Neuronal stem cell (in vitro differentiated cells): ENCODE measurements at regions not wholly inside any gene's neighbourhood (a gene's known extent, or its start where the extent isn't known, plus 50 kb on each side); places are given as distances from the start of the nearest gene placed in this dataset.
A peak's percentile ranks its signal among the peaks of the same experiment; 100 is the strongest.

Experiments used
- DNase-seq: peaks from one replicate; pipeline ENCODE4 v3.0.0-alpha.2; 2013; ENCODE audit warnings: low spot score
- H2AFZ ChIP-seq: one replicate; pipeline ENCODE4 v1.6.1; 2013; ENCODE audit warnings: mild to moderate bottlenecking, low read length, inconsistent platforms
- H2AK5ac ChIP-seq: 2 replicates; pipeline ENCODE4 v1.6.1; 2013; ENCODE audit warnings: low read depth, mild to moderate bottlenecking, inconsistent platforms, low read length, moderate library complexity, mixed read lengths
- H2BK120ac ChIP-seq: 2 replicates; pipeline ENCODE4 v1.6.1; 2013; ENCODE audit warnings: low read depth, mild to moderate bottlenecking, inconsistent platforms, low read length, moderate library complexity, mixed read lengths
- H2BK12ac ChIP-seq: one replicate; pipeline ENCODE4 v1.6.1; 2013; ENCODE audit warnings: low read length, inconsistent platforms
- H2BK15ac ChIP-seq: 2 replicates; pipeline ENCODE4 v1.6.1; 2013; ENCODE audit warnings: mild to moderate bottlenecking, low read length, inconsistent platforms, mixed read lengths
- H2BK5ac ChIP-seq: one replicate; pipeline ENCODE4 v1.6.1; 2013; ENCODE audit warnings: inconsistent platforms, mild to moderate bottlenecking, low read length, moderate library complexity
- H3K14ac ChIP-seq: one replicate; pipeline ENCODE4 v1.6.1; 2013; ENCODE audit warnings: low read length, inconsistent platforms
- H3K18ac ChIP-seq: 2 replicates; pipeline ENCODE4 v1.6.1; 2013; ENCODE audit warnings: low read length, inconsistent platforms
- H3K23ac ChIP-seq: 2 replicates; pipeline ENCODE4 v1.6.1; 2013; ENCODE audit warnings: low read depth, mild to moderate bottlenecking, mixed read lengths, low read length, inconsistent platforms; ENCODE audit not compliant: poor library complexity
- H3K27ac ChIP-seq: replicated peaks from 3 replicates; pipeline ENCODE4 v1.5.1; 2013; ENCODE audit warnings: low read length, inconsistent platforms
- H3K27me3 ChIP-seq, 3 experiments: 2 replicates each; pipeline ENCODE4 v1.6.1; 2013; ENCODE audit warnings: low read length in 3 of 3, mild to moderate bottlenecking in 2 of 3, inconsistent platforms in 1 of 3, low read depth in 1 of 3, mixed read lengths in 1 of 3, moderate library complexity in 1 of 3; ENCODE audit not compliant: control insufficient read depth in 3 of 3, insufficient read depth in 3 of 3
- H3K36me3 ChIP-seq, 2 donors: replicated peaks in 1 of 2; 2 replicates each; pipeline ENCODE4 v1.6.1; 2013; ENCODE audit warnings: low read length in 2 of 2; ENCODE audit not compliant: control insufficient read depth in 2 of 2, insufficient read depth in 2 of 2
- H3K4ac ChIP-seq: 2 replicates; pipeline ENCODE4 v1.6.1; 2013; ENCODE audit warnings: inconsistent platforms, mild to moderate bottlenecking, low read length, moderate library complexity
- H3K4me1 ChIP-seq, 2 donors: 1 replicate in 1 of 2; 2 replicates in 1 of 2; pipeline ENCODE4 v1.6.1; 2013; ENCODE audit warnings: low read length in 2 of 2, low read depth in 1 of 2; ENCODE audit not compliant: control insufficient read depth in 2 of 2, insufficient read depth in 1 of 2
- H3K4me2 ChIP-seq: one replicate; pipeline ENCODE4 v1.6.1; 2013; ENCODE audit warnings: mild to moderate bottlenecking, low read length, inconsistent platforms; ENCODE audit not compliant: insufficient read depth, poor library complexity, severe bottlenecking
- H3K4me3 ChIP-seq, 2 donors: 2 replicates each; pipeline ENCODE4 v1.5.1; 2013; ENCODE audit warnings: low read length in 2 of 2, mild to moderate bottlenecking in 2 of 2, inconsistent platforms in 1 of 2, moderate library complexity in 1 of 2
- H3K79me1 ChIP-seq: one replicate; pipeline ENCODE4 v1.6.1; 2013; ENCODE audit warnings: low read depth, mild to moderate bottlenecking, inconsistent platforms, low read length, moderate library complexity
- H3K9ac ChIP-seq: one replicate; pipeline ENCODE4 v1.6.1; 2013; ENCODE audit warnings: mild to moderate bottlenecking, low read depth, low read length, inconsistent platforms; ENCODE audit not compliant: poor library complexity
- H3K9me3 ChIP-seq, 2 donors: replicated peaks in 1 of 2; 2 replicates each; pipeline versions ENCODE3 to v1.6.1; 2013; ENCODE audit warnings: low read length in 2 of 2, mild to moderate bottlenecking in 2 of 2, inconsistent platforms in 1 of 2, low read depth in 1 of 2, mixed read lengths in 1 of 2, moderate library complexity in 1 of 2; ENCODE audit not compliant: control insufficient read depth in 2 of 2, insufficient read depth in 1 of 2
- H4K8ac ChIP-seq: one replicate; pipeline ENCODE4 v1.6.1; 2013; ENCODE audit warnings: low read depth, mild to moderate bottlenecking, inconsistent platforms, low read length, moderate library complexity
- H4K91ac ChIP-seq: one replicate; pipeline ENCODE4 v1.6.1; 2013; ENCODE audit warnings: low read length, low read depth, mild to moderate bottlenecking, inconsistent platforms; ENCODE audit not compliant: poor library complexity
- whole genome bisulfite sequencing, 2 donors: extraction: QIAGEN DNeasy Blood & Tissue Kit; methylation state at CpG; one replicate each; pipeline ENCODE4 v1.1.7; 2013; ENCODE audit warnings: missing lambda C conversion rate in 2 of 2, mixed read lengths in 1 of 2; ENCODE audit not compliant: insufficient read length in 2 of 2, insufficient replicate concordance in 1 of 2; ENCODE audit errors: extremely low coverage in 2 of 2; 5-methylcytosine and 5-hydroxymethylcytosine counted together

DNA sequence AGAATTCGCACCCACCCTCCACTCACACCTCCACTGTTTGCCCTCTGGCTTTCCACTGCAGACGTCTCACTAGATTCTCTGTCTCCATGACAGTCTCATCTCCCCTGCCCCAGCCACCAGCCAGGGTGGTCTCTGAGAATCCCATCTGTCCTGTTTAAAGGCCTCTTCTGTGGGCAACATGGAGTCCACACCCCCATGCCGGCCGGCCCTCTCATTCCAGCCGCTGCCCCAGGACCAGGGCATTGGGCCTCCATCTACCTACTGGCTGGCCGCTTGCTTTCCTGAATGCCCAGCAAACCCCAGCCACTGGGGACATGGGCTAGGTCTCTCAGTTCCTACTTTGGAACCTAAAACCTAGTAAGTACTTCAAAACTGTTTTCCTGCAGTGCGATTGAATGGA is 65.6 kb upstream of the RUFY1 start:
- Histone ChIP-seq H4K91ac (no peak overlapping the region), H3K79me1 (no peaks in the 10 kb centered on the region), H2BK120ac (no peak overlapping the region), H2AFZ (no peak overlapping the region), H3K9ac (no peak overlapping the region), H2AK5ac (no peak overlapping the region), H2BK12ac (no peak overlapping the region), H4K8ac (peak overlapping the region; percentile 50), H3K4ac (no peak overlapping the region), H3K14ac (no peak overlapping the region), H3K27me3 (no peaks in the 10 kb centered on the region), H3K27ac (no peak overlapping the region), H3K4me3 (no peak overlapping the region), H2BK5ac (no peak overlapping the region), H3K9me3 (no peaks in the 10 kb centered on the region), H2BK15ac (no peak overlapping the region), H3K36me3 (no peaks in the 10 kb centered on the region), H3K4me1 (peaks cover 0 to 5% of the 10 kb centered on the region in 2 donors), H3K18ac (peak overlapping the region; percentile 53), H3K4me2 (no peak overlapping the region), H3K23ac (peak overlapping the region; percentile 20)
- WGBS, 2 donors, result no CpG with 5 or more reads among the region's 7 CpGs
- DNase-seq, result no peak

DNA sequence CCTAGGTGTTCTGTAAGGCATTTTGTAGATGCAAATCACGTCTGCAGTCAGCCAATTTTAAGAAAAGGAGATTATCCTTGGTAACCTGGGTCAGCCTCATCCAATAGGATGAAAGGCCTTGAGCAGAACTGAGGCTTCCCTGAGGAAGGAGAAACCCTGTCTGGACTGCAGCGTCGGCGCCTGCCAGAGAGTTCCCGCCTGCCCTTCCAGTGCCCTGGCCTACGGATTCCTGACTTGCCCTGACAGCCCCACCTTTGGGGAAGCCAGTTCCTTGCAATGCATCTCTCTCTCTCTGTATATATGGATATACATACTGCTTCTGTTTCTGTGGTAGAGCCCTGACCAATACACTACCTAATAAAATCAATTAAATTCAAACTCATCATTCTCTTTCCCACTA is 66.2 kb upstream of the RUFY1 start:
- H3K4me3 ChIP-seq, result no peak overlapping the region
- H3K79me1 ChIP-seq, result no peaks in the 10 kb centered on the region
- no peak overlapping the region for H2BK15ac ChIP-seq
- H3K4ac ChIP-seq, result no peak overlapping the region
- no peak overlapping the region for H3K14ac ChIP-seq
- no peaks in the 10 kb centered on the region for H3K36me3 ChIP-seq
- no peak overlapping the region for H3K23ac ChIP-seq
- H3K4me1 ChIP-seq, result peaks cover 0 to 5% of the 10 kb centered on the region in 2 donors
- no peaks in the 10 kb centered on the region for H3K27me3 ChIP-seq
- WGBS, 2 donors, result no CpG with 5 or more reads among the region's 6 CpGs
- no peak overlapping the region for H2BK120ac ChIP-seq
- H3K4me2 ChIP-seq, result no peak overlapping the region
- H2AFZ ChIP-seq, result no peak overlapping the region
- H2AK5ac ChIP-seq, result no peak overlapping the region
- H3K9ac ChIP-seq, result no peak overlapping the region
- no peak overlapping the region for H2BK5ac ChIP-seq
- H3K9me3 ChIP-seq, result no peaks in the 10 kb centered on the region
- no peak overlapping the region for H2BK12ac ChIP-seq
- no peak overlapping the region for H4K8ac ChIP-seq
- H3K27ac ChIP-seq, result no peak overlapping the region
- H4K91ac ChIP-seq, result no peak overlapping the region
- DNase-seq, result no peak
- no peak overlapping the region for H3K18ac ChIP-seq

DNA sequence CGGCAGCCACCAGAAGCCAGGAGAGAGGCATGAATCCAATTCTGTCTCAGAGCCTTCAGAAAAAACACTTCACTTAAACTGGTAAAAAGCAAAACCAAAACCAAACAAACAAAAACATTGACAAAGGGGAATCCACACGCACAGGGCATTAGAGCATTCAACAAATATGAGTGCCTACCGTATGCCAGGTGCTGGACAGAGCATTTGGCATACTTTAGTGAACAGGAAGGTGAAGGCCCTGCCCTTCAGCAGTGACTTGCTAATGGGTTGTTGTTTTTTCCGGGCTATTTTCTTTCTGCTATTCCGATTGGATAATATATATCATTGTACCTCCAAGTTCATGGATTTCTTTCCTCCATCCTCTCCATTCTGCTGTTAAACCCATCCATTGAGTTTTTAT is 71.7 kb upstream of the RUFY1 start:
- H3K79me1 ChIP-seq, result no peaks in the 10 kb centered on the region
- H2AK5ac ChIP-seq, result no peak overlapping the region
- H2BK15ac ChIP-seq, result no peak overlapping the region
- no peak overlapping the region for H2AFZ ChIP-seq
- H3K27me3 ChIP-seq, result no peaks in the 10 kb centered on the region
- H3K27ac ChIP-seq, result no peak overlapping the region
- peaks cover 0 to 5% of the 10 kb centered on the region in 2 donors for H3K4me1 ChIP-seq
- no peak for DNase-seq
- H3K4ac ChIP-seq, result no peak overlapping the region
- no CpG with 5 or more reads among the region's 5 CpGs for WGBS, 2 donors
- no peak overlapping the region for H4K8ac ChIP-seq
- no peak overlapping the region for H3K18ac ChIP-seq
- no peak overlapping the region for H3K14ac ChIP-seq
- H3K23ac ChIP-seq, result no peak overlapping the region
- no peak overlapping the region for H3K4me2 ChIP-seq
- no peak overlapping the region for H2BK5ac ChIP-seq
- H3K36me3 ChIP-seq, result no peaks in the 10 kb centered on the region
- no peaks in the 10 kb centered on the region for H3K9me3 ChIP-seq
- no peak overlapping the region for H4K91ac ChIP-seq
- H2BK12ac ChIP-seq, result no peak overlapping the region
- no peak overlapping the region for H3K9ac ChIP-seq
- H3K4me3 ChIP-seq, result no peak overlapping the region
- no peak overlapping the region for H2BK120ac ChIP-seq

DNA sequence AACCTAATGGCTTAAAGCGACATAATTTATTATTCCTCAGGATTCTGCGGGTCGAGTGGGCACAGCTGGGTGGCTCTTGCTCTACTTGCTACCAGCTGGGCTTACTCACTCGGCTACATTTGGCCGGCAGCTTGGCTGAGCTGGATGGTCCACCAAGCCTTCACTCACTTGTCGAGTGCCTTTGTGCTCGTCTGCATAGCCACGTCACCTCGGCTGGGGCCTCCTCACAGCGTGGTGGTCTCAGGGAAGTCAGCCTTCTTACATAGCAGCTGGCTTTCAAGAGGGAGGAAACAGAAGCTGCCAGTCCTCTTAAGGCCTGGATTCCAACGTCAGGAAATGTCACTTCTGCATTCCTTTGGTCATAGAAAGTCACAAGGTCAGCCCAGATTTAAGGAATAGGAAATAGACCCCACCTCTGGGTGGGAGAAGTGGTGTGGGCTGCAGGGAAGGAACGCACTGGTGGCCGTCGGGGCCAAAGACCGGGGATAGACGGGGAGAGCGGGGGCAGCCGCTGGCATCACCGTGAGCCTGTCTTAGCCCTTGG is 75.1 kb upstream of the RUFY1 start:
- Histone ChIP-seq H3K4ac (no peak overlapping the region), H2BK120ac (no peak overlapping the region), H2AK5ac (no peak overlapping the region), H3K79me1 (no peaks in the 10 kb centered on the region), H4K91ac (no peak overlapping the region), H3K18ac (peak overlapping the region; percentile 56), H3K4me2 (no peak overlapping the region), H2BK12ac (peak overlapping the region; percentile 8), H3K4me1 (peaks cover 0 to 5% of the 10 kb centered on the region in 2 donors), H3K4me3 (no peak overlapping the region), H4K8ac (no peak overlapping the region), H3K23ac (no peak overlapping the region), H2AFZ (peak overlapping the region; percentile 85), H3K27ac (no peak overlapping the region), H3K14ac (no peak overlapping the region), H3K9me3 (no peaks in the 10 kb centered on the region), H3K9ac (no peak overlapping the region), H2BK5ac (no peak overlapping the region), H3K27me3 (no peaks in the 10 kb centered on the region), H2BK15ac (no peak overlapping the region), H3K36me3 (no peaks in the 10 kb centered on the region)
- WGBS, 2 donors, result no CpG with 5 or more reads among the region's 19 CpGs
- peak; percentile 24 for DNase-seq
